WTC11 (cell line): ENCODE measurements at regions not wholly inside any gene's neighbourhood (a gene's known extent, or its start where the extent isn't known, plus 50 kb on each side); places are given as distances from the start of the nearest gene placed in this dataset.

ENCODE experiments used
- ATAC-seq: fragments of 200-7000 bp; cut with Tn5 transposase; 2 replicates; pipeline ENCODE4 v1.10.0; 2021; ENCODE audit warnings: mild to moderate bottlenecking, moderate library complexity
- CTCF ChIA-PET: fragments of 300-600 bp; sonication (Branson Sonifier 250); formaldehyde crosslinking; loops from one replicate; lab custom pipeline; 2021; ENCODE audit warnings: antibody characterized with exemption; lab: Charles Lee
- POLR2A ChIA-PET: fragments of 350-600 bp; sonication (Branson Sonifier 250); formaldehyde crosslinking; loops from one replicate; lab custom pipeline; 2021; ENCODE audit warnings: antibody characterized with exemption; lab: Charles Lee
- DNase-seq: peaks from one replicate; pipeline ENCODE4 v3.0.0; 2021; ENCODE audit warnings: low spot score
- H3K27ac Mint-ChIP-seq: 2 replicates; pipeline ENCODE4 v1.8.0; 2021; ENCODE audit warnings: mixed read lengths
- H3K27me3 Mint-ChIP-seq: 2 replicates; pipeline ENCODE4 v1.8.0; 2021; ENCODE audit warnings: low read depth, mild to moderate bottlenecking, moderate library complexity, mixed read lengths
- H3K36me3 Mint-ChIP-seq: 2 replicates; pipeline ENCODE4 v1.8.0; 2021; ENCODE audit warnings: mixed read lengths
- H3K4me1 Mint-ChIP-seq: 2 replicates; pipeline ENCODE4 v1.8.0; 2022; ENCODE audit warnings: mixed read lengths
- H3K4me3 Mint-ChIP-seq: 2 replicates; pipeline ENCODE4 v1.8.0; 2021; ENCODE audit warnings: mild to moderate bottlenecking, moderate library complexity, mixed read lengths
- H3K9me3 Mint-ChIP-seq: 2 replicates; pipeline ENCODE4 v1.8.0; 2021; ENCODE audit warnings: mixed read lengths
- CBFB ChIP-seq: sonication (generic); formaldehyde crosslinking; IDR thresholded peaks from 2 replicates; pipeline ENCODE4 v1.8.1; 2022; ENCODE audit warnings: mild to moderate bottlenecking, low read depth, missing genetic modification reagents
- CREB1 ChIP-seq: sonication (generic); formaldehyde crosslinking; IDR thresholded peaks from 2 replicates; pipeline ENCODE4 v1.8.0; 2023; ENCODE audit warnings: mild to moderate bottlenecking, missing genetic modification reagents
- EMX1 ChIP-seq: fragments of 250-450 bp; sonication (Bioruptor Pico); IDR thresholded peaks from 2 replicates; pipeline ENCODE4 v1.8.0; 2021; ENCODE audit warnings: mild to moderate bottlenecking
- FOXJ3 ChIP-seq: sonication (generic); formaldehyde crosslinking; IDR thresholded peaks from 2 replicates; pipeline ENCODE4 v1.9.0; 2021; ENCODE audit warnings: missing genetic modification reagents, mild to moderate bottlenecking, borderline replicate concordance
- GTF2I ChIP-seq: fragments of 250-450 bp; sonication (Bioruptor Pico); conservative IDR thresholded peaks from 2 replicates; pipeline ENCODE4 v1.4.0; 2021; ENCODE audit warnings: mild to moderate bottlenecking
- JAZF1 ChIP-seq: fragments of 250-450 bp; sonication (Bioruptor Pico); IDR thresholded peaks from 2 replicates; pipeline ENCODE4 v1.9.0; 2021; ENCODE audit warnings: moderate library complexity, mild to moderate bottlenecking, inconsistent platforms
- KAT7 ChIP-seq: sonication (generic); formaldehyde crosslinking; IDR thresholded peaks from 2 replicates; pipeline ENCODE4 v1.8.1; 2023; ENCODE audit warnings: missing genetic modification reagents, mild to moderate bottlenecking, borderline replicate concordance
- MXD4 ChIP-seq: fragments of 250-450 bp; sonication (Bioruptor Pico); IDR thresholded peaks from 2 replicates; pipeline ENCODE4 v1.8.0; 2021; ENCODE audit warnings: mild to moderate bottlenecking, moderate library complexity, borderline replicate concordance
- NR2C2 ChIP-seq: sonication (generic); formaldehyde crosslinking; IDR thresholded peaks from 2 replicates; pipeline ENCODE4 v1.8.0; 2022; ENCODE audit warnings: mild to moderate bottlenecking, missing genetic modification reagents
- PRRX2 ChIP-seq: fragments of 250-450 bp; sonication (Bioruptor Pico); IDR thresholded peaks from 2 replicates; pipeline ENCODE4 v1.8.0; 2021; ENCODE audit warnings: mild to moderate bottlenecking
- ZNF396 ChIP-seq: fragments of 250-450 bp; sonication (Bioruptor Pico); IDR thresholded peaks from 2 replicates; pipeline ENCODE4 v1.8.0; 2021; ENCODE audit warnings: mild to moderate bottlenecking, moderate library complexity, borderline replicate concordance
- TF ChIP-seq, protein P1 (sequence below): fragments of 250-450 bp; sonication (Bioruptor Pico); conservative IDR thresholded peaks from 2 replicates; pipeline ENCODE4 v1.9.0; 2021; ENCODE audit warnings: mild to moderate bottlenecking
- TF ChIP-seq, protein P2 (sequence below): sonication (generic); formaldehyde crosslinking; IDR thresholded peaks from 2 replicates; pipeline ENCODE4 v1.8.0; 2023; ENCODE audit warnings: missing genetic modification reagents
- TF ChIP-seq, protein P3 (sequence below): sonication (generic); formaldehyde crosslinking; IDR thresholded peaks from 2 replicates; pipeline ENCODE4 v1.8.0; 2022; ENCODE audit warnings: mild to moderate bottlenecking, missing genetic modification reagents
- TF ChIP-seq, protein P4 (sequence below): sonication (generic); formaldehyde crosslinking; IDR thresholded peaks from 2 replicates; pipeline ENCODE4 v1.8.1; 2023; ENCODE audit warnings: mild to moderate bottlenecking, missing genetic modification reagents, moderate library complexity
- TF ChIP-seq, protein P5 (sequence below): fragments of 250-450 bp; sonication (Bioruptor Pico); IDR thresholded peaks from 2 replicates; pipeline ENCODE4 v1.9.0; 2021; ENCODE audit warnings: mild to moderate bottlenecking
- TF ChIP-seq, protein P6 (sequence below): fragments of 250-450 bp; sonication (Bioruptor Pico); IDR thresholded peaks from 2 replicates; pipeline ENCODE4 v2.1.2; 2022; ENCODE audit warnings: mild to moderate bottlenecking, moderate library complexity
- TF ChIP-seq, protein P7 (sequence below): sonication (generic); formaldehyde crosslinking; IDR thresholded peaks from 2 replicates; pipeline ENCODE4 v1.8.0; 2022; ENCODE audit warnings: mild to moderate bottlenecking, missing genetic modification reagents
- TF ChIP-seq, protein P8 (sequence below): sonication (generic); formaldehyde crosslinking; IDR thresholded peaks from 2 replicates; pipeline ENCODE4 v1.8.1; 2022; ENCODE audit warnings: mild to moderate bottlenecking, moderate library complexity, missing genetic modification reagents

DNA sequence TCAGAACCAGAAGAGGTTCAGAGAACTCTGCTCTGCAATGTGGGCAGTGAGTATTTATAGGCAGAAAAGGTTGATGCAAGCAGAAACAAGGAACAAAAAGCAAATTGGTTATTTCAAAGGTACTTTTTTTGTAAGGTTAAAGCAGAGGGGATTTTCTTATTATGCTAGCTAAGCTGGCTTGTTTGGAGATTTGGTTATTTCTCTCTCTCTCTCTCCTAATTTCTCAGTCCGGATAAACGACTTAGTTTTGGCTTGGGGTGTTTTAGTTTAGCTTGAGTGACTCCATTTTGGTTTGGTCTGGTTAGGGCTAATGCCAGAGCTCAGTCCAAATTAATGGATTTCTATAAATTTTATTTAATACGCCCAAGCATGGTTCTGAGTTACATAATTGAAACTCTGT is 566.8 kb downstream of the SH2D4B start:
- no peak overlapping the region for H3K27ac Mint-ChIP-seq
- no peaks in the 10 kb centered on the region for H3K27me3 Mint-ChIP-seq
- DNase-seq = no peak
- no peaks in the 10 kb centered on the region for H3K36me3 Mint-ChIP-seq
- ChIA-PET POLR2A (no interaction called here), CTCF (no interaction called here)
- no peaks in the 10 kb centered on the region for H3K4me1 Mint-ChIP-seq
- H3K4me3 Mint-ChIP-seq = no peak overlapping the region
- ATAC-seq = no peak
- TF ChIP-seq, protein P1, sequence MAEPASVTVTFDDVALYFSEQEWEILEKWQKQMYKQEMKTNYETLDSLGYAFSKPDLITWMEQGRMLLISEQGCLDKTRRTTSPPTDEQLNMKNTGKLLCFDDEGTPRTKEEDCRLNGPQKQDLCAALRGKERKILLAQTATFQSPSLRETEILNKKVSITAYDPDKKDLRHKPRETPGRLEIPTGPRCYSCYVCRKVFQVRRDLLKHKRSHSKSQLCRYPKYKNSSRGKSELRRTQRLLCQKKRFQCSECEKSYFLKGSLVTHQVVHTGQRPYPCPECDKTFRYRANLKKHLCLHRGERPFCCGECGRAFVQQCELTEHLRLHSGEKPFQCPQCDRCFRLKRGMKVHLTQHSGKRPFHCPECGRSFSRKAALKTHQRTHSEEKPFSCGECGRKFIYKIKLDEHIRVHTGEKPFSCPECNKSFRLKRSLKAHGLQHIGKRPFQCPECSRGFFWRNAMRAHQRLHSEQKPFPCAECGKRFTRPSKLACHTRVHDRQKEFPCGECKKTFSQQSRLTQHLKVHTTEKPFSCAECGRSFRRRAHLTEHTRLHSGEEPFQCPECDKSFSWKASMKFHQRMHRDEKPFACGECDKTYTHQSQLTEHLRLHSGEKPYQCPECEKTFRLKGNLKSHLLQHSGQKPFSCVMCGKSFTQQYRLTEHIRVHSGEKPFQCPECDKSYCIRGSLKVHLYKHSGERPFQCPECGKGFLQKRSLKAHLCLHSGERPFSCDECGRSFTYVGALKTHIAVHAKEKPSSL (CRISPR knock-in tag) = no peak
- TF ChIP-seq MXD4 (CRISPR knock-in tag) = no peak
- 0 out of 2 replicates have a peak, but pooled peaks cover under 1% of the 10 kb centered on the region for H3K9me3 Mint-ChIP-seq

DNA sequence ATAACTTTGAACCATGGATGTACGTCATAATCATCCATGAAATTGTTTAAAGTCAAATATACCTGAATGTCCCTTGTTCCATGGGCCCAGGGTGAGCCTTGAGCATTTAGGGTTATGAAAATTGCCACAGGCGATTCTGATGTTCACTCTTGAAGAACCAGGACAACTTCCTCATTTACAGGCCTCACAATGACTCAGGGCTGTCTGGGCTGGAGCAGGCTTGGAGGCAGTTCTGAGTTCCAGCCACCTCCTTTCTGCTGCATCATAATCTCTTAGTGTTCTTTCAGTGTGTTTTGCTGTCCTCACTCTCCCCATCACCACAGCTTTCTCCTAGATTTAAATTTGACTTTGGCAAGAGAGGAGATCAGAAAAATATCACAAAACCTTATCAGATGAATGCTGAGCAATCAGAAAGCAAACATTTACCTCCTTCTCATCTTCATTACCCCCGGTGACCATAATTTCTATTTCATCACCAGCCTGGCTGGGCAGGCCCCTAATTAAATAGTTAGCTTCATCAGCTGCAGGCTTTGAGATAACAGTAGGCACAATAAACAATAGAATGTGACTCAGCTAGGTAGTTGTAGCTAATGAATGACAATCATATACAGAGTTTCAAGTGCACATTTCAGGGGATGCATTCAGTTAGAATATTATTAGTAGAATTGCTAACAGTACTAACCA is 571.0 kb downstream of the SH2D4B start:
- CTCF ChIA-PET = interaction anchor here (1.1 to 1.6 kb wide), 2 partner anchors 71 to 446 kb away, joined by 4 read pairs; no protein-coding TSS in a partner anchor
- TF ChIP-seq, protein P2, sequence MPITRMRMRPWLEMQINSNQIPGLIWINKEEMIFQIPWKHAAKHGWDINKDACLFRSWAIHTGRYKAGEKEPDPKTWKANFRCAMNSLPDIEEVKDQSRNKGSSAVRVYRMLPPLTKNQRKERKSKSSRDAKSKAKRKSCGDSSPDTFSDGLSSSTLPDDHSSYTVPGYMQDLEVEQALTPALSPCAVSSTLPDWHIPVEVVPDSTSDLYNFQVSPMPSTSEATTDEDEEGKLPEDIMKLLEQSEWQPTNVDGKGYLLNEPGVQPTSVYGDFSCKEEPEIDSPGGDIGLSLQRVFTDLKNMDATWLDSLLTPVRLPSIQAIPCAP (CRISPR knock-in tag) = no peak
- TF ChIP-seq ZNF396 = no peak
- TF ChIP-seq, protein P3, sequence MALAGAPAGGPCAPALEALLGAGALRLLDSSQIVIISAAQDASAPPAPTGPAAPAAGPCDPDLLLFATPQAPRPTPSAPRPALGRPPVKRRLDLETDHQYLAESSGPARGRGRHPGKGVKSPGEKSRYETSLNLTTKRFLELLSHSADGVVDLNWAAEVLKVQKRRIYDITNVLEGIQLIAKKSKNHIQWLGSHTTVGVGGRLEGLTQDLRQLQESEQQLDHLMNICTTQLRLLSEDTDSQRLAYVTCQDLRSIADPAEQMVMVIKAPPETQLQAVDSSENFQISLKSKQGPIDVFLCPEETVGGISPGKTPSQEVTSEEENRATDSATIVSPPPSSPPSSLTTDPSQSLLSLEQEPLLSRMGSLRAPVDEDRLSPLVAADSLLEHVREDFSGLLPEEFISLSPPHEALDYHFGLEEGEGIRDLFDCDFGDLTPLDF = no peak
- no peak for TF ChIP-seq JAZF1 (CRISPR knock-in tag)
- TF ChIP-seq, protein P4, sequence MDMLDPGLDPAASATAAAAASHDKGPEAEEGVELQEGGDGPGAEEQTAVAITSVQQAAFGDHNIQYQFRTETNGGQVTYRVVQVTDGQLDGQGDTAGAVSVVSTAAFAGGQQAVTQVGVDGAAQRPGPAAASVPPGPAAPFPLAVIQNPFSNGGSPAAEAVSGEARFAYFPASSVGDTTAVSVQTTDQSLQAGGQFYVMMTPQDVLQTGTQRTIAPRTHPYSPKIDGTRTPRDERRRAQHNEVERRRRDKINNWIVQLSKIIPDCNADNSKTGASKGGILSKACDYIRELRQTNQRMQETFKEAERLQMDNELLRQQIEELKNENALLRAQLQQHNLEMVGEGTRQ (CRISPR knock-in tag) = no peak
- no peak overlapping the region for H3K27ac Mint-ChIP-seq
- H3K27me3 Mint-ChIP-seq = no peaks in the 10 kb centered on the region
- POLR2A ChIA-PET = no interaction called here
- H3K4me1 Mint-ChIP-seq = no peaks in the 10 kb centered on the region
- ATAC-seq (no peak), DNase-seq (no peak)
- H3K36me3 Mint-ChIP-seq = no peaks in the 10 kb centered on the region
- H3K9me3 Mint-ChIP-seq = peaks cover 4% of the 10 kb centered on the region; the same call in 1 of the 2 replicates
- no peak overlapping the region for H3K4me3 Mint-ChIP-seq

DNA sequence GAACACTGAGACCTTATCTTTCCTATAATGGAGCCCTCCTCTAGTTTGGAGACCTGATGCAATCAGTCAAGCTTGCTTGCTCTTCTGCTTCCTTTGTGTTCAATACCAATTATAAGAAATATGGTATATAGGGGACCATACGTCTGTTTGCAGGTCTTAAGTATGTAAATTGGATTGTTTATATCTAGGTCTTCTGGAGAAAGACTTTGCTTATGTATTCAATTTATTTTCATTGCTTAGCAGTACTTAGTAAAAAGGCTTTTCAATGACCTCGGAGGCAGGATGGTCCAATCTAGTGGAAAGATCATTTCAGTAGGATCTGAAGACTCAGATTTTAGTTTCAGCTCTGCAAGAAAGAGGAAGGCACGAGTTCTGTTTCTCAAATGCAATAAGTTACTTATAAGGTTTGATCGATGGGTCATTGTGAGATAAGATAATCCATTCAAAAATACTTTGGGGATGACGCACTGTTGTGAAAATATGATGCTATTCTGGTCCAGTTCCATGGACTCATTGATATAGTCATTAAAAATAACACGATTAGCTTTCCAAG is 571.6 kb downstream of the SH2D4B start:
- POLR2A ChIA-PET = no interaction called here

DNA sequence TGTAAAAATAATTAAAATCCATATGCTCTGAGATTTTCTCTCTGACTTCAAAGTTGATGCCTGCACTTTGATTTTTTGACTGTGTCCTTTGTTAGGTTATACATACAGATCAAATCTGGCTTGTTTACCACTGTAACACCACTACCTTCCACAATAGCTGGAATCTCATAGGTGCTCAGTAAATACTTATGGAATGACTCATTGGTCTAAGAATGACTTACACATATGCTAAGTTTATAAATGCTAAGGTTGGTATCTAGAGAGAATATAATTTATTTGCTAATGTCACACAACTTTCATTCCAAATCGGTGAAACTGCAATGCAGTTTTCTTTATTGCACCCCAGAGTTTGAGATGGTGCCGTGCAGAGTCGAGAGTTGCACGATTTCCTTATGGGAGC is 578.5 kb downstream of the SH2D4B start:
- peaks cover 2% of the 10 kb centered on the region; the same call in 1 of the 2 replicates for H3K4me1 Mint-ChIP-seq
- DNase-seq = no peak
- no peak overlapping the region for H3K27ac Mint-ChIP-seq
- no peaks in the 10 kb centered on the region for H3K27me3 Mint-ChIP-seq
- POLR2A ChIA-PET = no interaction called here
- peaks cover 3% of the 10 kb centered on the region; the same call in 1 of the 2 replicates for H3K9me3 Mint-ChIP-seq
- no peak for ATAC-seq
- no peak overlapping the region for H3K4me3 Mint-ChIP-seq
- CTCF ChIA-PET = interaction anchor here (2.1 kb wide), 1 partner anchor 63 kb away, joined by 7 read pairs; no protein-coding TSS in a partner anchor
- no peaks in the 10 kb centered on the region for H3K36me3 Mint-ChIP-seq
- TF ChIP-seq EMX1 (CRISPR knock-in tag) = no peak
- TF ChIP-seq, protein P5, sequence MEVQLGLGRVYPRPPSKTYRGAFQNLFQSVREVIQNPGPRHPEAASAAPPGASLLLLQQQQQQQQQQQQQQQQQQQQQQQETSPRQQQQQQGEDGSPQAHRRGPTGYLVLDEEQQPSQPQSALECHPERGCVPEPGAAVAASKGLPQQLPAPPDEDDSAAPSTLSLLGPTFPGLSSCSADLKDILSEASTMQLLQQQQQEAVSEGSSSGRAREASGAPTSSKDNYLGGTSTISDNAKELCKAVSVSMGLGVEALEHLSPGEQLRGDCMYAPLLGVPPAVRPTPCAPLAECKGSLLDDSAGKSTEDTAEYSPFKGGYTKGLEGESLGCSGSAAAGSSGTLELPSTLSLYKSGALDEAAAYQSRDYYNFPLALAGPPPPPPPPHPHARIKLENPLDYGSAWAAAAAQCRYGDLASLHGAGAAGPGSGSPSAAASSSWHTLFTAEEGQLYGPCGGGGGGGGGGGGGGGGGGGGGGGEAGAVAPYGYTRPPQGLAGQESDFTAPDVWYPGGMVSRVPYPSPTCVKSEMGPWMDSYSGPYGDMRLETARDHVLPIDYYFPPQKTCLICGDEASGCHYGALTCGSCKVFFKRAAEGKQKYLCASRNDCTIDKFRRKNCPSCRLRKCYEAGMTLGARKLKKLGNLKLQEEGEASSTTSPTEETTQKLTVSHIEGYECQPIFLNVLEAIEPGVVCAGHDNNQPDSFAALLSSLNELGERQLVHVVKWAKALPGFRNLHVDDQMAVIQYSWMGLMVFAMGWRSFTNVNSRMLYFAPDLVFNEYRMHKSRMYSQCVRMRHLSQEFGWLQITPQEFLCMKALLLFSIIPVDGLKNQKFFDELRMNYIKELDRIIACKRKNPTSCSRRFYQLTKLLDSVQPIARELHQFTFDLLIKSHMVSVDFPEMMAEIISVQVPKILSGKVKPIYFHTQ (CRISPR knock-in tag) = no peak
- no peak for TF ChIP-seq GTF2I (CRISPR knock-in tag)
- TF ChIP-seq CBFB (CRISPR knock-in tag) = no peak
- TF ChIP-seq, protein P6, sequence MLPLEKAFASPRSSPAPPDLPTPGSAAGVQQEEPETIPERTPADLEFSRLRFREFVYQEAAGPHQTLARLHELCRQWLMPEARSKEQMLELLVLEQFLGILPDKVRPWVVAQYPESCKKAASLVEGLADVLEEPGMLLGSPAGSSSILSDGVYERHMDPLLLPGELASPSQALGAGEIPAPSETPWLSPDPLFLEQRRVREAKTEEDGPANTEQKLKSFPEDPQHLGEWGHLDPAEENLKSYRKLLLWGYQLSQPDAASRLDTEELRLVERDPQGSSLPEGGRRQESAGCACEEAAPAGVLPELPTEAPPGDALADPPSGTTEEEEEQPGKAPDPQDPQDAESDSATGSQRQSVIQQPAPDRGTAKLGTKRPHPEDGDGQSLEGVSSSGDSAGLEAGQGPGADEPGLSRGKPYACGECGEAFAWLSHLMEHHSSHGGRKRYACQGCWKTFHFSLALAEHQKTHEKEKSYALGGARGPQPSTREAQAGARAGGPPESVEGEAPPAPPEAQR (CRISPR knock-in tag) = no peak
- no peak for TF ChIP-seq CREB1 (CRISPR knock-in tag)

More for the DNA sequence above, 571.6 kb downstream of the SH2D4B start:
- Mint-ChIP-seq H3K4me3 (no peak overlapping the region), H3K27me3 (no peaks in the 10 kb centered on the region), H3K36me3 (no peaks in the 10 kb centered on the region), H3K4me1 (no peaks in the 10 kb centered on the region), H3K27ac (no peak overlapping the region), H3K9me3 (peaks cover 4% of the 10 kb centered on the region; the same call in 1 of the 2 replicates)
- ATAC-seq (no peak), DNase-seq (no peak)
- CTCF ChIA-PET = interaction anchor here (1.1 to 1.6 kb wide), 2 partner anchors 70 to 446 kb away, joined by 4 read pairs; no protein-coding TSS in a partner anchor
- TF ChIP-seq PRRX2 = no peak
- TF ChIP-seq KAT7 (CRISPR knock-in tag) = no peak
- TF ChIP-seq, protein P7, sequence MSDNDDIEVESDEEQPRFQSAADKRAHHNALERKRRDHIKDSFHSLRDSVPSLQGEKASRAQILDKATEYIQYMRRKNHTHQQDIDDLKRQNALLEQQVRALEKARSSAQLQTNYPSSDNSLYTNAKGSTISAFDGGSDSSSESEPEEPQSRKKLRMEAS = no peak
- TF ChIP-seq, protein P8, sequence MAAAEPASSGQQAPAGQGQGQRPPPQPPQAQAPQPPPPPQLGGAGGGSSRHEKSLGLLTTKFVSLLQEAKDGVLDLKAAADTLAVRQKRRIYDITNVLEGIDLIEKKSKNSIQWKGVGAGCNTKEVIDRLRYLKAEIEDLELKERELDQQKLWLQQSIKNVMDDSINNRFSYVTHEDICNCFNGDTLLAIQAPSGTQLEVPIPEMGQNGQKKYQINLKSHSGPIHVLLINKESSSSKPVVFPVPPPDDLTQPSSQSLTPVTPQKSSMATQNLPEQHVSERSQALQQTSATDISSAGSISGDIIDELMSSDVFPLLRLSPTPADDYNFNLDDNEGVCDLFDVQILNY (CRISPR knock-in tag) = no peak
- TF ChIP-seq NR2C2 = no peak
- TF ChIP-seq FOXJ3 (CRISPR knock-in tag) = no peak
